GM12874 (cell line): ENCODE measurements at regions not wholly inside any gene's neighbourhood (a gene's known extent, or its start where the extent isn't known, plus 50 kb on each side); places are given as distances from the start of the nearest gene placed in this dataset.

Source experiments
- TF ChIP-seq, protein P1 (sequence below): IDR thresholded peaks from 2 replicates; pipeline ENCODE4 v1.5.1; 2011; ENCODE audit warnings: low read depth, mild to moderate bottlenecking, control low read depth, low read length, moderate library complexity; ENCODE audit not compliant: insufficient read depth

DNA sequence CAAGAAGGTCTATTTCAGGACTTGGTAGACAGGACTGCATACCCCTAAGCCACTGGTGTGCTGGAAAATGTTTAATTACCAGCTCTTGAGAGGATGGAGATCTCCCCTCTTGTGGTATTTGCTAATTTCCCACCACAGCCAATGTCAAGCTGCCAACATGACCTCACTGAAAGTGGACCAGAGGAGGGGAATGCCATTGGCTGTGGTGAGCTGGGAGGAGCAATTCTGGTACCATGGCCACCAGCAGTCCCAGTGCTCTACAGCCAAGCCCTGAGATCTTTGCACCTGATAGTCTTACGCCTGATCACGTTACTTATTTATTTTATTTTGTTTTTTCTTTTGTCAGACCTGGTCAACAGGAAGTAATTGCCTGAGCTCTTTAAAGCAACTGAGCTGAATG is 82.5 kb upstream of the BCL6 start:
- TF ChIP-seq, protein P1, sequence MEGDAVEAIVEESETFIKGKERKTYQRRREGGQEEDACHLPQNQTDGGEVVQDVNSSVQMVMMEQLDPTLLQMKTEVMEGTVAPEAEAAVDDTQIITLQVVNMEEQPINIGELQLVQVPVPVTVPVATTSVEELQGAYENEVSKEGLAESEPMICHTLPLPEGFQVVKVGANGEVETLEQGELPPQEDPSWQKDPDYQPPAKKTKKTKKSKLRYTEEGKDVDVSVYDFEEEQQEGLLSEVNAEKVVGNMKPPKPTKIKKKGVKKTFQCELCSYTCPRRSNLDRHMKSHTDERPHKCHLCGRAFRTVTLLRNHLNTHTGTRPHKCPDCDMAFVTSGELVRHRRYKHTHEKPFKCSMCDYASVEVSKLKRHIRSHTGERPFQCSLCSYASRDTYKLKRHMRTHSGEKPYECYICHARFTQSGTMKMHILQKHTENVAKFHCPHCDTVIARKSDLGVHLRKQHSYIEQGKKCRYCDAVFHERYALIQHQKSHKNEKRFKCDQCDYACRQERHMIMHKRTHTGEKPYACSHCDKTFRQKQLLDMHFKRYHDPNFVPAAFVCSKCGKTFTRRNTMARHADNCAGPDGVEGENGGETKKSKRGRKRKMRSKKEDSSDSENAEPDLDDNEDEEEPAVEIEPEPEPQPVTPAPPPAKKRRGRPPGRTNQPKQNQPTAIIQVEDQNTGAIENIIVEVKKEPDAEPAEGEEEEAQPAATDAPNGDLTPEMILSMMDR, result no peak

DNA sequence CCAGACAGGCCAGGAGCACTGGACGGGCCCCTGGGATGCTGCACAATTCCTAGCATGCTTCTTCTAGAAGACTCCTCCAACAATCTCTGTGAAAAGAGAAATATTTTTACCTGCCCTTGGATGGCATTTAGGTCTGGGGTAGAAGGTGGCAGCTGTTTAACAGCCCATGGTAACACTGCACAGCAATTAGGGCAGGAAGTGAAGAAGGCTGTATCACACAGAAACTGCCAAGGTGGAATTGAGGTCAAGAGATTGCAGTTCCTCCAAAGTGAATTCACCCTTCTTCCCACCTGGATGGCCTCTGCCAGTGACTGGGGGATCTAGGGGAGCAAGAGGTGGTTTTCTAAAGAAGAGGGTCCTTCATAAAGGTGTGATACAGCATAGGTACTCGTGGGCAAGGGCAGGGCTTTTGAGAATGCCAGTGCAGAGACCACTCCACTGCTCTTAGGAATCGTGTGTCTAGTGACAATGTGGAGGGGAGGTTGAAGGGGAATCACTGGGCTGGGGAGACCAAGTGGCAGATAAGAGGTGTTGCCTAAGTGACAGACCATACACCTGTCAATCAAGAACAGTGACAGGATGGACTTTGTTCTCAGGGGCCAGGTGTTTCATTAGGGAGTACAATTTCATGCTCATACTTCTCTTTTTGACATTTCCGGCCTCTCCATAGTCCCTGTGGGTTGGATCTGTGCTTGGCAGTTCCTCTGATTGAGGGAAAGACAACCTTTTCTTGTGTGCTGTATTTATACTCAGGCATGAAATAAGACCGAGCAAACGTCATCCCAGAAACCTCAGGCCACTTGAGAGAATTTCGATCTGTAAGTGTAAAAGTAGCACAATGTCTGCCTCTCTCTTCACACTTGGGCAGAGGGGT is 83.5 kb upstream of the BCL6 start:
- TF ChIP-seq, protein P1, result no peak

DNA sequence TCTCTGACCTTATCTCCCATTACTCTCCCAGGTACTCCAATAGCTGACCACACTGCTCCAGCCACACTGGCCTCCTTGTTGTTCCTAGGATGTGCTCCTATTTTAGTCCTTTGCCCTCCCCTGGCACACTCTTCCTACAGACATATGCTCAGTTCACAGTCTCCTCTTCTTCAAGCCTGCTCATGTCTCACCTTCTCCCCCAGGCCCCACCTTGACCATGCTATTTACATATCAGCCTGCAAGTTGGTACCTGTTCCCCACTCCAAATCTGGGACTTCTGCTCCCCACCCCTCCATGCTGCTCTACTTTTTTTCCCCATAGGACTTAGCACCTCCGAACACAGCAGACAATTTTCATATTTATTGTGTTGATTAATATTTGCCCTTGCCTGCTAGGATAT is 84.9 kb upstream of the BCL6 start:
- TF ChIP-seq, protein P1, result no peak

DNA sequence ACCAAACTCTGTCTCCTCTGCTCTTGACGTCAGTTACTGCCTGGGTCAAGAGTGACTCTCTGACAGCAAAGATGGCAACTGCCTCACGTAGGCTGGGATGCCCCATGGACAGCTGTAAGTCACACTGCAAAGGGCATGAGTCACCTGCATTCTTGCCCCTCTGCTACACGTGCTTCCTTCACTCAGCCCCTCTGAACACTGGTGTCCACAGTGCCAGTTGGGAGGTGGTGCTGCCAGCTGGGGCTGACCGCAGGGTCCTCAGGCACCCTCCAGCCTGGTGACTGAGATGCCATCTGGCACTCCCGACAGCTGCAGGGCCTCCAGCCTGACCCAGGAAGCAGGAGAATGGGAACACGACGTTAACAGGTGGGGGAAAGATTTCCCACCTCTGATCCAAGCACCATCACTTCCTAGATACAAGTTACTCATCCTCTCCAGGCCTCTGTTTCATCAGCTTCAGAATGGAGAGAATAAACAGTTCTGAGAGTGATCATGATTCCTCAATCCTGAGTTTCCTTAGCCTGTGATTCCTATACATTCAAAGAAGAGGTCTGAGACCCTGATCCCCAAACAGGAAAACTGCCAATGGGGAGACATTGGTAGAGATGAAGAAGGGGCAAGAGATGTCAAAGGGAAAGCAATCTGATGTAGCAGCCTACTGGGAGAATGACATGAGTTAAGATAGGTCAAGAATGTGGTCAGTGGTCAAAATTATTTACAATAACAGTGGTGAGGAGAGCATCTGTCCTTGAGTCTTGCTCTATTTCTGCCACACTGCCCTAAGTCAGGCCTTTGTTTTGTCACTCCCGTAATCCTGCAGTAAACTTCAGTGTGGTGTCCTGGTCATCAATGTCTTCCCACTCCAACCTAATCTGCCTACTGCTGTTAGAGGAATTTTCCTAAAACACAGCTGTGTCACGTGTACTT is 86.1 kb upstream of the BCL6 start:
- TF ChIP-seq, protein P1, result no peak

DNA sequence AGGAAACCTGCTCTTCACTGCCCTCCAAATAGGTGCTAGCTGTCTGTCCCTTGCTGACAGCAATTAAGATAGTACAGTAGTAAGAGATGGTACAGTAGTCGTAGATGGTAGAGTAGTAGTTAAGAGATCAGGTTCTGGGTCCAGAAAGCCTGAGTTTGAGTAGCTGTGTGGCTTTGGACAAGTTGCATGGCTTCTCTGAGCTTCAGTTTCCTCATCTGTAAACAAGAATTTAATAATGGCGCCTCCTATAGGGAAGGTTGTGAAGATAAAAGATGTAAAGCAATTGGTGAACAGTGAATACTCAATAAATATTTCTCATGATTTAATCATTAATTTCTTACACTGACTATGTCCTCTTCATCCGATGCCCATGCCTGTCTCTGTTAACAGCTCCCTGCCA is 86.9 kb upstream of the BCL6 start:
- TF ChIP-seq, protein P1, result no peak

DNA sequence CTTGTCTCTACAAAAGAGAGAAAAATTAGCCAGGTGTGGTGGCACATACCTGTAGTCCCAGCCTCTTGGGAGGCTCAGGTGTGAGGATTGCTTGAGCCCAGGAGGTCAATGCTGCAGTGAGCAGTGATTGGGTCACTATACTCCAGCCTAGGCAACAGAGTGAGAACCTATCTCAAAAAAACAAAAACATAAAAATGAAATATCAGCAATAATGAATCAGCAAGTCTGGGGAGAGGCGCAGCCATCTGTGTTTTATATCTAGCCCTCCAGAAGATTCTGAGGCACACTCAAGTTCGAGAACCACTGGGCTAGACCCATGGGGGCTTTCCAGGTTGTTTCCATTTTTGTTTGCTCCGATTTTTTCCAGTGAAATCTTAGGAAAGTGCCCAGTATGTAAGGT is 88.1 kb upstream of the BCL6 start:
- TF ChIP-seq, protein P1, result no peak

DNA sequence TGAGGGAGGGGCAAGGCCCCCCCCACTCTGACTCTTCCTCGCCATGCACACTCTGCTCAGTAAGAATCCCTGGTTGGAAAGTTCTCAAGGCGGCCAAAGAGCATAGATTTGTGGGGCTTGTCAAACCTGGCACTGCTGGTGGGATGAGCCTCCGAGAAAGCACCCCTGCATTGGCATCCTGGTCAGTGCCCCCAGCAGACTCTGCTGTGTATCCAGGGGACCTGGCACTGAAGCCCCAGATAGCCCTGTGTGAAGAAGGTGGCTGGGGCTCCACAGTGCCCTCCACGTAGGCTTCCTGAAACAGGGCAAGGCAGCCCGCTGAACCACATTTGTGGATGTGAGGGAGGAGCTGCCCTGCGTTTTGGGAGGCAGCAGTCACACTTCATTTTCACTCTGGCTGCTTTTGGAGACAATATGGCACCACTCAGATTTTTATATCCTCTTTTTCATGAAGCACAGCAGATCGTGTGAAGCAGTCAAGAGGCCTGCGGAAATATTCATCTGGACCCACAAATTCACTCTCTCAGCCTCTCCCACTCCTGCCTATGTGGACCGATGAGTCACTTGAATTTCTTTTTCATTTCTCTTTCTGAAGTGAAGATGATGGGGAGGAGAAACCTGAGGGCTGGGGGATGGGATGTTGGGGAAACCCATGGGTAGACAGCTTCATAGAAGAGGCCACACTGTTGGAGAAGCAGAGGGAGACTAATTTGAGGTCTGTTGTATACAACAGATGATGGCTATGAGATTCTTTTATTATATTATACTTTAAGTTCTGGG is 88.7 kb upstream of the BCL6 start:
- TF ChIP-seq, protein P1, result no peak
